GM18861 (cell line): ENCODE measurements at regions not wholly inside any gene's neighbourhood (a gene's known extent, or its start where the extent isn't known, plus 50 kb on each side); places are given as distances from the start of the nearest gene placed in this dataset.

ENCODE experiments used
- ATAC-seq: cut with Tn5 transposase; IDR thresholded peaks from one replicate; pipeline ENCODE4 v1.9.1; 2021; ENCODE audit not compliant: unreplicated experiment

DNA sequence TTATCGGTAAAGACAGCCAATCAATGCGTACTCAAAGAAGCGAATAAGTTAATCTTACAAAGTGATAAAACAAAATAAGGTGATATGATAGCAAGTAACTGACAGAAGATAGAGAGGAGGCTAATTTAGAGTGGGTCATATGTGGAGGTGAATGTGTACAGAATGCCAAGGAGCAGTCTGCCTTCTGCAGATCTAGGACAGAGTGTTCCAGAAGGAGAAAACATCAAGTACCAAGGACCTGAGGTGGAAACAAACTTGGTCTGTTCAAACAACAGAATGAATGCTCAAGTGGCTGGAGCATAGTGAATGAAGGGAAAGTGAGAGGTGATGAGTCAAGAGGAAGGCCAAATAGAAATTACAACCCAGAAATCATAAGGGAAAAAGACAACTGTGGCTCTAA lies 170.3 kb upstream of the BMP4 start:
- no peak for ATAC-seq

DNA sequence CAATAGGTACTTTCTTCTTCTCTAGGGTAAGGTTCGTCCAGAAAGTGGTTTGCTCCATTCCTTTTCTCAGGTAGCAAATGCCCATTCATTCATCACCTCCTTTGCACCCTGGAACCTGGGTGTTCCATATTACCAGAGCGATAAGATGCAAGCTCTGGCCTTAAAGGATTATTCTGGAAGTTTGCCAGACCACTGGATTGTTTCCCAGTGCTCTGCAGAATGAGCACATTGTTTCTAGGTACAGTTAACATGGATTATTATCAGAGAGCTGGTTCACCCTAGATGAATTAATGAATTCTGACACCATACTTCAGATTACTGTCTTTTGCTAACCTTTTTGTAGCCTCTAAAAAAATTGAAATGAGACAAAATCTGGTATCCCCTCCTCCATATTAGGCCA lies 170.9 kb upstream of the BMP4 start:
- ATAC-seq: no peak

- ATAC-seq: no peak
Measured at GRCh38 chr14:54129850-54130640, 173.4 kb upstream of the BMP4 start.

DNA sequence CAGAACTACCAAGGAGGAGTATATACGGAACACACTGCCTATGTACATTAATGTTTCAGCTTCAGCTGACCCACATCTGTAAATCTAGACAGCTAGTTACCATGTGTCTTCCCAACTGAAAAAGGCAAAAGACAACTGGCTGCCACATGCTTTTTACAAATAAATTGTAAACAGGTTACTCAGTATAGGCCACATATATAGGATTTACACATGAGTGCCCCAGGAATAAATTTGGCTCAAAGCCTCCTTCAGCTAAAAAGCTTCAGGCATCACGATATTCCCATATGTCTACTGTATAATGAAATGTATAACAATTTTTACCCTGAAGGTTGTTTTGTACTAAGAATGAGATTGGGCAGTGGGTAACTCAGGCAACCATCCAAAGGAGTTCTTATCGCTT lies 175.9 kb upstream of the BMP4 start:
- ATAC-seq: no peak

GRCh38 chr14:54133896-54134295 lies 177.3 kb upstream of the BMP4 start:
- ATAC-seq: no peak

DNA sequence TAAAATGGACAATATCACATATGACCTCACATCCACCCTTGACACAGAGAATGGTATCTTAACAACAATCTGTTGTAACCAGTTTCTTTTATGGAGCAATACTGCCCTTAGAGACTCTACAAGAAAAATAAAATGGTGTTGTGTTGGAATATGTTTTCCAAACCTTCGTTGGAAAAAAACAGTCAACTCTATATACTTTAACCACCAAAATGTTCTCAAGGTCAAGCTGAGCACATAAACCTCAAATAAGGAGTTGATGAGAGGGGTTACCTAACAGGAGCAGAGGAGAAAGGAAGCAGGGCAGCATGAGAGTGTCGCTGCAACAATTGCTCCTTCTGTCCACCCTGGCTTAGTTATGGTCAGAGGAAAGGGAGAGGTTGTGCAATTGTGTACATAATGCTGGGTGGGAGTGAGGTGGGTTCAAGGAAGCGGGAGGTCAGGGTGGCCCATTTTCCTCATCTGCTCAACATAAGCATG lies 179.2 kb upstream of the BMP4 start:
- ATAC-seq: no peak

- ATAC-seq: no peak
Measured at GRCh38 chr14:54136894-54137613, 180.4 kb upstream of the BMP4 start.

DNA sequence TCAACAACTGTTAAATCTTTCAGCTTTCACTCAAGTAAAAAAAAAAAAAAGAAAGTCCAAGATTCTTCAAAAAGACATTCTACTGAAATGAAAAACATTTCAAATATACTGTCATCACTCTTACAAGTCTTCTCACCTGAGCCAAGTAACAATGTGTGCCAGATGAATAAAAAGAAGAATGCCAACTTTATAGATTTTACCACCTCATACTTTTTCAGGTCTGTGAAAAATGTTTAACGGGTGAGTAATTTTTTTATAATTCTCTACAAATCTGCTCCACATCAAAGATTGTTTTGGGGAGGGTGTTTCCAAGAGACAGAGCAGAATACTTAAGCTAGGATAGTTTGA lies 181.0 kb upstream of the BMP4 start:
- no peak for ATAC-seq

- ATAC-seq: no peak
Measured at GRCh38 chr14:54138024-54138353, 181.4 kb upstream of the BMP4 start.

GRCh38 chr14:54138354-54139038 lies 181.9 kb upstream of the BMP4 start:
- ATAC-seq: no peak

DNA sequence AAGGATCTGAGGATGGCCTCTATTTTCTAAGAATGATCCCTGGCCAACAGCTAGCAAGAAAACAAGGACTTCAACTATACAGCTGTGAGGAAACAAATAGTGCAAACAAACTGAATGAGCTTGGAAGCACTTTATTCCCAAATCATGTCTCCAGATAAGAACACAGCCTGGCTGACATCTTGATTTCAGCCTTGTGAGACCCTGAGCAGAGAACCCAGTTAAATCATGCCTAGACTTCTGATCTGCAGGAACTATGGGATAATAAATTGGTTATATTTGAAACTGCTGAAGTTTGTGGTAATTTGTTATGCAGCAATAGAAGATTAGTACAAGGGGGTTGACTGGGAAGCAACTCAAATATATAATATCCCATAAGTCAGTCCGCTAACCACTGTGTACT lies 183.9 kb upstream of the BMP4 start:
- ATAC-seq: no peak

DNA sequence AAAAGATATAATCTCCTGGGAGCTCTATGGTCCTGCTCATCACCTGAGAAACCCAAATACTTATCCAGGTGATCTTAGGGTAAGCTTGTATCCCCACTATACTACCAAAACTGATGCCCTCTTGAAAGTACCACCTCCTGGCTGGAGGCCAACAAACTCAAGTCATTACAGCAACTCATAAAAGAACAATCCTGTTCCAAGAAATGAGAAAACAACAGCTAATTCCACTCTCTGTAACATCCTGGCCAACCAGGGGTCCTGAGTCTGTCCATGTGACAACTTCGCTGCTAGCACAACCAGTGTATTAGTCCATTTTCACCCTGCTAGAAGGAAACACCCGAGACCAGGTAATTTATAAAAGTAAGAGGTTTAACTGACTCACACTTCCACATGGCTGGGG lies 190.0 kb upstream of the BMP4 start:
- no peak for ATAC-seq

- no peak for ATAC-seq
Measured at GRCh38 chr14:54147282-54147681, 190.7 kb upstream of the BMP4 start.

GRCh38 chr14:54147758-54148157 lies 191.1 kb upstream of the BMP4 start:
- no peak for ATAC-seq

- no peak for ATAC-seq
Measured at GRCh38 chr14:54148251-54148650, 191.6 kb upstream of the BMP4 start.

GRCh38 chr14:54152351-54152750 lies 195.7 kb upstream of the BMP4 start:
- no peak for ATAC-seq

- no peak for ATAC-seq
Measured at GRCh38 chr14:54166049-54166950, 209.7 kb upstream of the BMP4 start.

GRCh38 chr14:54168489-54168888 lies 211.9 kb upstream of the BMP4 start:
- no peak for ATAC-seq

GRCh38 chr14:54169254-54169924 lies 212.8 kb upstream of the BMP4 start:
- no peak for ATAC-seq

DNA sequence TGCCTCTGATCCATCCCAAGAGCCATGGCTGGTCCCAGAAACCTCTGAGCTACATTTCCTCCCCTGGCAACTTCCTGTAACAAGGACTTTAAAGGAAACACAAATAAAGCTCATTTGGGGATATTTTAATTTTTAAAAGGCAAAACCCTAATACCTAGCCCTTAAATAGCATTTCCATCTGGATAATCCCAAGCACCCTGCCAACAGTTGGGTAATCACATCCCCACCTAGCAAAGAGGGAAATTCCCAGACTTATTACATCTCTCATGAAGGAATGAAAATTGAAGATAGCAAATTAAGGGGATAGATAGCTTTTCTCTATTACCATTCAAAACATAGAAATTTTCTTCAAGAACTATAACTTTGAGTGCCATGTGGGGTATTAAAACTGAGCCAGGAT lies 213.7 kb upstream of the BMP4 start:
- no peak for ATAC-seq

GRCh38 chr14:54172114-54172513 lies 215.5 kb upstream of the BMP4 start:
- ATAC-seq: no peak
